ENCODE measurements at regions not wholly inside any gene's neighbourhood (a gene's known extent, or its start where the extent isn't known, plus 50 kb on each side); places are given as distances from the start of the nearest gene placed in this dataset.

GRCh38 chr15:100770661-100771584 lies 108.7 kb upstream of the ALDH1A3 start:
- Histone ChIP-seq H3K4me1 (ENCODE audit: control insufficient read depth in 4 of 4, insufficient read depth in 4 of 4, low read length in 3 of 4) (no peaks in the 10 kb centered on the region), H3K9ac (ENCODE audit: low read depth in 1 of 2, low read length in 2 of 2) (no peak overlapping the region), H3K27me3 (ENCODE audit: control insufficient read depth in 4 of 4, insufficient read depth in 4 of 4, low read length in 3 of 4) (peaks cover 0 to 4% (median under 1%) of the 10 kb centered on the region in 4 donors), H3K36me3 (ENCODE audit: control insufficient read depth in 4 of 4, insufficient read depth in 3 of 4, low read depth in 1 of 4, low read length in 3 of 4) (no peaks in the 10 kb centered on the region), H3K27ac (ENCODE audit: low read depth in 1 of 2, low read length in 2 of 2) (no peak overlapping the region), H3K4me3 (ENCODE audit: low read depth in 1 of 3, low read length in 3 of 3) (no peak overlapping the region), H3K9me3 (ENCODE audit: control insufficient read depth in 4 of 4, low read length in 3 of 4) (no peaks in the 10 kb centered on the region)
- TF ChIP-seq NR2F2 (IDR thresholded peaks at IDR 0.05) (no peak), RXRA (IDR thresholded peaks at IDR 0.05) (no peak), CTCF (IDR thresholded peaks at IDR 0.05; ENCODE audit: low read depth, low read length, missing input control) (no peak)
- DNase-seq (ENCODE audit: low spot score): no peak
- 88% methylated on average over 12 of the region's 12 CpGs for WGBS

GRCh38 chr15:100771746-100772145 lies 107.9 kb upstream of the ALDH1A3 start:
- WGBS: 79% methylated on average over 4 of the region's 4 CpGs
- TF ChIP-seq FOXA2 (IDR thresholded peaks at IDR 0.05): no peak
- no peak for TF ChIP-seq EGR1 (IDR thresholded peaks at IDR 0.05; ENCODE audit: low read depth in 2 of 2)
- TF ChIP-seq NR2F2 (IDR thresholded peaks at IDR 0.05): no peak
- no peak overlapping the region for H3K4me3 ChIP-seq (ENCODE audit: low read depth in 1 of 3, low read length in 3 of 3)
- no peaks in the 10 kb centered on the region for H3K9me3 ChIP-seq (ENCODE audit: control insufficient read depth in 4 of 4, low read length in 3 of 4)
- no peaks in the 10 kb centered on the region for H3K4me1 ChIP-seq (ENCODE audit: control insufficient read depth in 4 of 4, insufficient read depth in 4 of 4, low read length in 3 of 4)
- no peaks in the 10 kb centered on the region for H3K36me3 ChIP-seq (ENCODE audit: control insufficient read depth in 4 of 4, insufficient read depth in 3 of 4, low read depth in 1 of 4, low read length in 3 of 4)
- H3K27me3 ChIP-seq (ENCODE audit: control insufficient read depth in 4 of 4, insufficient read depth in 4 of 4, low read length in 3 of 4): peaks cover 0 to 4% (median 2%) of the 10 kb centered on the region in 4 donors
- H3K9ac ChIP-seq (ENCODE audit: low read depth in 1 of 2, low read length in 2 of 2): no peak overlapping the region
- H3K27ac ChIP-seq (ENCODE audit: low read depth in 1 of 2, low read length in 2 of 2): no peak overlapping the region
- no peak for DNase-seq (ENCODE audit: low spot score)

GRCh38 chr15:100772478-100772877 lies 107.2 kb upstream of the ALDH1A3 start:
- H3K27me3 ChIP-seq (ENCODE audit: control insufficient read depth in 4 of 4, insufficient read depth in 4 of 4, low read length in 3 of 4): peaks cover 0 to 4% (median 2%) of the 10 kb centered on the region in 4 donors
- H3K9ac ChIP-seq (ENCODE audit: low read depth in 1 of 2, low read length in 2 of 2): no peak overlapping the region
- WGBS: 82% methylated on average over 6 of the region's 6 CpGs
- no peak overlapping the region for H3K4me3 ChIP-seq (ENCODE audit: low read depth in 1 of 3, low read length in 3 of 3)
- H3K27ac ChIP-seq (ENCODE audit: low read depth in 1 of 2, low read length in 2 of 2): no peak overlapping the region
- no peaks in the 10 kb centered on the region for H3K4me1 ChIP-seq (ENCODE audit: control insufficient read depth in 4 of 4, insufficient read depth in 4 of 4, low read length in 3 of 4)
- DNase-seq (ENCODE audit: low spot score): no peak
- no peaks in the 10 kb centered on the region for H3K9me3 ChIP-seq (ENCODE audit: control insufficient read depth in 4 of 4, low read length in 3 of 4)
- no peaks in the 10 kb centered on the region for H3K36me3 ChIP-seq (ENCODE audit: control insufficient read depth in 4 of 4, insufficient read depth in 3 of 4, low read depth in 1 of 4, low read length in 3 of 4)
- TF ChIP-seq REST (IDR thresholded peaks at IDR 0.05) (no peak), GABPA (IDR thresholded peaks at IDR 0.05 in 1 of 2, conservative IDR thresholded peaks at IDR 0.05 in 1 of 2) (no peak), EGR1 (IDR thresholded peaks at IDR 0.05; ENCODE audit: low read depth in 2 of 2) (no peak), ZBTB33 (IDR thresholded peaks at IDR 0.05) (no peak), HNF4A (conservative IDR thresholded peaks at IDR 0.05) (no peak), RAD21 (IDR thresholded peaks at IDR 0.05) (no peak), JUND (IDR thresholded peaks at IDR 0.05) (no peak), FOXA1 (IDR thresholded peaks at IDR 0.05) (no peak), MAX (IDR thresholded peaks at IDR 0.05) (no peak), ATF3 (IDR thresholded peaks at IDR 0.05) (no peak), CTCF (IDR thresholded peaks at IDR 0.05; ENCODE audit: low read depth, low read length, missing input control) (no peak), HNF4G (IDR thresholded peaks at IDR 0.05) (no peak), RXRA (IDR thresholded peaks at IDR 0.05) (no peak), SP1 (IDR thresholded peaks at IDR 0.05) (no peak), NR2F2 (IDR thresholded peaks at IDR 0.05) (no peak), FOXA2 (IDR thresholded peaks at IDR 0.05) (no peak)

Data from liver (tissue), 8 donors.